ENCODE measurements at regions not wholly inside any gene's neighbourhood (a gene's known extent, or its start where the extent isn't known, plus 50 kb on each side); places are given as distances from the start of the nearest gene placed in this dataset.

DNA sequence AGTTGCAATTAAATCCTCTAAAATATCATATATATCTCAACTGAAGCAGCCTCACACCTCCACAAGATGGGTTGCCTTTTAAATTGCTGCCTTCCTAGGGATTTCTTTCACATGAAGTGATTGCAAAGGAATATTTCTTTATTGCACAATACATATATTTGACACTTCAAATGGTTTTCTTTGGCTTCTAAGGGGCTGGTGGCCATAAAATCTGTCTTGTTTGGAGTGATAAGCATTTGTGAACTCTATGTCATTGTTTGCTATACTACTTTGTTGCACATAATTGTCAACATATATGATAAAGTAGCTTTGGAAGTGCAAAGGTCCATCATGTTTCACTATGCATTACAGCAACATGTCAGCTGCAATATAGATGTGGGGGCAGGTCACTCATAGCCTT lies 2380.9 kb downstream of the PCDH9 start:
- Histone ChIP-seq H2BK15ac (ENCODE audit: low read depth, low read length) (no peak overlapping the region), H3K79me1 (ENCODE audit: insufficient read depth, low read depth, low read length, poor library complexity, severe bottlenecking) (no peaks in the 10 kb centered on the region), H4K8ac (replicated peaks; ENCODE audit: insufficient read length, low read depth, low read length) (no peak overlapping the region), H3K9ac (ENCODE audit: extremely low read depth, insufficient read length, low read length) (no peak overlapping the region), H2BK20ac (ENCODE audit: low read depth, low read length, poor library complexity, severe bottlenecking) (no peak overlapping the region), H3K79me2 (ENCODE audit: insufficient read depth, low read length) (no peaks in the 10 kb centered on the region), H2BK12ac (ENCODE audit: insufficient read length, low read depth, low read length) (no peak overlapping the region), H3K4me2 (ENCODE audit: insufficient read depth, insufficient read length, low read length) (no peak overlapping the region), H3T11ph (ENCODE audit: low read length) (no peak overlapping the region), H3K56ac (ENCODE audit: insufficient read length, low read depth, low read length) (no peak overlapping the region), H3K9me3 (ENCODE audit: control insufficient read depth, low read depth, low read length) (no peaks in the 10 kb centered on the region), H3K23ac (ENCODE audit: insufficient read length, low read depth, low read length) (no peak overlapping the region), H4K20me1 (ENCODE audit: control insufficient read depth, insufficient read depth, insufficient read length) (no peaks in the 10 kb centered on the region), H4K91ac (ENCODE audit: insufficient read length, low read depth, low read length) (no peak overlapping the region), H2AK5ac (ENCODE audit: insufficient read length, low read length) (no peak overlapping the region), H4K5ac (ENCODE audit: insufficient read length, low read depth, low read length) (no peak overlapping the region), H3K14ac (ENCODE audit: insufficient read depth, low read length) (no peak overlapping the region), H3K23me2 (ENCODE audit: insufficient read length, low read depth, low read length, poor library complexity, severe bottlenecking) (no peaks in the 10 kb centered on the region), H2AFZ (ENCODE audit: low read length) (no peak overlapping the region), H3K4me1 (ENCODE audit: insufficient read depth, low read length) (no peaks in the 10 kb centered on the region), H3K27me3 (ENCODE audit: insufficient read depth, low read length) (no peaks in the 10 kb centered on the region), H2BK5ac (ENCODE audit: insufficient read length, low read length) (no peak overlapping the region), H3K27ac (ENCODE audit: insufficient read length, low read depth, low read length) (no peak overlapping the region), H2BK120ac (ENCODE audit: low read depth, low read length, poor library complexity, severe bottlenecking) (no peak overlapping the region), H3K4ac (ENCODE audit: low read depth, low read length) (no peak overlapping the region), H3K18ac (ENCODE audit: insufficient read length, low read depth, low read length) (no peak overlapping the region)
- Mint-ChIP-seq H3K36me3 (ENCODE audit: insufficient read depth in 1 of 3, low read depth in 3 of 3) (peaks cover 0 to 3% (median 0%) of the 10 kb centered on the region in 3 experiments; a peak in 1 of 7 replicates), H3K4me3 (no peak overlapping the region), H3K4me1 (peaks cover 0 to 15% of the 10 kb centered on the region in 2 experiments; a peak in 2 of 4 replicates), H3K27ac (no peak overlapping the region), H3K9me3 (no peaks in the 10 kb centered on the region), H3K27me3 (ENCODE audit: low read depth) (no peaks in the 10 kb centered on the region)
- no peak for TF ChIP-seq CTCF (conservative IDR thresholded peaks at IDR 0.05)
- DNase-seq, result no peak
